Left hindlimb (tissue), 1 donor: ENCODE measurements at regions not wholly inside any gene's neighbourhood (a gene's known extent, or its start where the extent isn't known, plus 50 kb on each side); places are given as distances from the start of the nearest gene placed in this dataset.

Experiments
- DNase-seq: peaks from one replicate; pipeline ENCODE4 v3.0.0-alpha.2; 2018

DNA sequence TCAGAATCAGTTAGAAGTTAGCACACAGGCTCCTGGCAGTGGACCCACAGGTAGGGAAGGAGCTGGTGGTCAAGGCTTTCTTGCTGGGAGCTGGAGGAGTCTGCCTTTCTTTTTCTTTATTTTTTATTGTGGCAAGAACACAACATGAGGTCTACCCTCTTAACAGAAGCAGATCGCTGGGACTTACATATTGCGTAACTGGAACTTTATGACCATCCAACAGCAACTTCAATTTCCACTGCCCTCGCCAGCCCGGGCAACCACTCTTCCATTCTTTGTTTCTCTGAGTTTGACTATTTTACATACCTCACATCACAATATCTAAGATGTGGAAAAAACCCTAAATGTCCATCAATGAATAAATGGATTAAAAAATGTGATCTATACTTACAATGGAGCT lies 147.8 kb upstream of the AJAP1 start:
- no peak for DNase-seq

DNA sequence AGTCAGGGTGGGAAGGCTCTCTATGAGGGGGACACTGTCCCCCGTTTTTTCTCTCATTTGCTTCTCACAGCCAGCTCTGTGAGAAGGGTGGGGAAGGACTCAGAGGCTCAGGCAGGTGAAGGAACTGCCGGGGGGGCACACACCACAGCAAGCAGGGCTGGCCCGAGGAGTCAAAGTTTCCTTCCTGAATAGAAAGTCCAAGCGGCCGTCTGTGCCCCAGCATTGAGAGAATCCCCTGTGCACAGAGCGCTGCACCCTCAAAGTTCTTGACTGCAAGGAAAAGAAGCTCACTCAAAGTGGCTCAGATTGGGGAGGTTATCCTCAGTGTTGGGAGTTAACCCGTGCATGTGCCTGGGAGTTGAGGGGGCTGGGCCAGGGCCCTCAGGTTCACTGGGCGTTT lies 145.2 kb upstream of the AJAP1 start:
- no peak for DNase-seq

DNA sequence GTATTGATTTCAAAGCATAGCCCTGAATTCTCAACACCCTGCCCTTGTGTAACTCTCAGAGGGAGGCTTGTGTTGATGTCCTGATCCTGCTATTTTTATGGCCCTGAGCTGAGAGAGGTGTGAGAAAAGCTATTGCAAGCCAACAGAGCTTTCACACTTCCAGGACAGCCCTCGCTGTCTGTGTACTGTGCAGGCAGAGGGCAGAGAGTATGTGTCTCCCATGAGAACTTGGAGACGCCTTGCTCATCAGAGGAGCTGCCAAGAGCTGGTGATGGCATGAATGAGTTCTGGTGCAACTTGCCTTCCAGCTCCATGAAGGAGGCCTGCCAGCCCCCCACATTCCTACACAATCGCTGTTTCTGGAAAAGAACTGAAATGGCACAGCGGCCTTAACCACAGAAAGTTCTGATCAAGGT lies 144.1 kb upstream of the AJAP1 start:
- peak; percentile 41 for DNase-seq

DNA sequence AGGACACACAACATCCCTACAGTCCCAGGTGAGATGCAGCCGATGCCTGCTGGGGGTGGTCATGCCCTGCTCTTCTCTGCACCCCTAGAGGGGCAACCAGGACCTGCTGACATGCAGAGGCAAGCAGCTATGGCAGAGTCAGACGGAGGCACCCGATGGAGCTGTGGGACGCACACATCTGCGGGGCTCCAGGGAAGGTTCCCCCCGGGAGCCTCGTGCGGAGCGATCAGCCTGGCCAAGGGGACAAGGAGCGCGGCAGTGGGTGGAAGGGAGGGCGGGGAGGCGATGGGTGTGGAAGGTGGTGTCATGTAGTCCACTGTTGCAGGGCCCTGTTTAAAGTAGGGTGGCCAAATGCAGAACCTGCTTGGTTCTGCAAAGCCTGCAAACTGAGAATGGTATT lies 143.0 kb upstream of the AJAP1 start:
- DNase-seq, result no peak

DNA sequence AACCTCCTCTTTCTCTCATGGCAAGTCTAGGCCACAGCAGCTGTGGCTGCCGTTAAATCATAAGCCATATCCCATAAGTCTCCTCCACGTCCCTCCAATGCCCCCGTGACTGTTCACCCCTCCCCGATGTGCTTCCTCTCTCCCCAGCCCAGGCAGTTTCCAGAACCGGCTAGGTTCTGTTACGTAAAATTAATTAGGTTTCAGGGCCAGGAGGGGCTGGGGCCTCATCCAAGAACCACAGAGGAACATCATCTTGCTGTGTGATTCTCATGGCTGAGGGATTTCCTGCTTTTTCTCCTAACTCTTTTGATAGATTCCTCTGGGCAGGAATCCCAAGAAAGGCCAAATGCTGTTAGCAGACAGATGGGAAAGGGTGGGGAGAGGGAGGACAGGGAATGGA lies 141.8 kb upstream of the AJAP1 start:
- peak; percentile 85 for DNase-seq

DNA sequence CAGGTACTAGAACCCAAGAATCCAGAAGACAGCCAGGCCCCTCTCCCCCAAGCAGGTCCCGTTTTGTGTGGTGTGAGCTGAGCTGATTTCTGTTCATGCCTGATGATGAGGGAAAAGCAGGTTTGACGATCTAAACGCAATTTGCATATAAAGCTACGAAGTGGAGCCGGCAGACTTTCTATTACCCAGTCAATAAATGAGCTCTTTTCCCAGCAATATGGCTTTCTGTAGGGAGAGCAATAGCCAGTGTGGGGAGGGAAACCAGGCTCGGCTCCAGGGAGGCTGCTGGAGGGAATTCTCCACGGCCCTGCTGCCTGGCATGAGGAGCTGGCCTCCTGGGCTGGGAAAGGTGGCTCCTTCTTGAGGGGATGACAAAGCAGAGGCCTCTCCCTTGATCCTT lies 140.7 kb upstream of the AJAP1 start:
- no peak for DNase-seq

DNA sequence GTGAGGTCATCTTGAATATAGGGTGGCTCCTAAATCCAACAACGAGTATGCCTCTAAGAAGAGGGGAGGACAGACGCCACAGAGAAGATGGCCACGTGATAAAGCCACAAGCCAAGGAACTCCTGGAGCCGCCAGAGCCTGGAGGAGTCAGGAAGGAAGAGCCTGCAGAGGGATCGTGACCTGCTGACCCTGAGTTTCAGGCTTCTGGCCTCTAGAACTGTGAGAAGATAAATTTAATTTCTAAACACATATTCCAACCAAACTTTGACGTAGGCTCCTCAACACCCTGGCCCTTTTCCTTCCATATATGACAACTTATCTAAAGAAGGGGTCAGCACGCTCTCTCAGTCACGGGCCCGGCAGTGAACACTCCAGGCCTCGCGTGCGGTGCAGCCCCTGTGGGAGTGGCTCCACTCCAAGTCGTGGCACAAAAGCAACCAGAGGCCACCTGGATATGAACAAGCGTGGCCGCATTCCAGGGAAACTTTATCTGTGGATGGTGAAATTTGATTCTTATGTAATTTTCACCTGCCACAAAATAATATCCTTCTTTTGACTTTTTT lies 138.6 kb upstream of the AJAP1 start:
- no peak for DNase-seq

DNA sequence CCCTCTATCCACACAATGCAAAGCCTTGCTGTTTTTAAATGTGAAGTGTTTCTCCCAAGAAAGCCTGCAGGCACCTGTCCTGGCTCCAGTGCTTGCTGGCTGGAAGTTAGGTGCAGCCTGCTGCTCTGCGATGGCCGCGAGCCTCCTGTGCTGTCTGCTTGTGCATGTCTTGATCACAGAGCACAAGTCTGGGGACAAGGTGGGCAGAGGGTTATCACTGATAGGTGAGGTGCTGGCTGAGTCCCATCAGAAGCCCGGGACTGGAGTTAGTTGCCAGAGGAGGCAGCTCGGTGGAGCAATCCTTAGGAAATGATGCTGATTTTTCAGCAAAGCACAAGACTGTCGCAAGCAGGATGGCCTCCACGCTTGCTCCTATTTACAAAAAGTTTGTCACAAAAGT lies 137.8 kb upstream of the AJAP1 start:
- no peak for DNase-seq

DNA sequence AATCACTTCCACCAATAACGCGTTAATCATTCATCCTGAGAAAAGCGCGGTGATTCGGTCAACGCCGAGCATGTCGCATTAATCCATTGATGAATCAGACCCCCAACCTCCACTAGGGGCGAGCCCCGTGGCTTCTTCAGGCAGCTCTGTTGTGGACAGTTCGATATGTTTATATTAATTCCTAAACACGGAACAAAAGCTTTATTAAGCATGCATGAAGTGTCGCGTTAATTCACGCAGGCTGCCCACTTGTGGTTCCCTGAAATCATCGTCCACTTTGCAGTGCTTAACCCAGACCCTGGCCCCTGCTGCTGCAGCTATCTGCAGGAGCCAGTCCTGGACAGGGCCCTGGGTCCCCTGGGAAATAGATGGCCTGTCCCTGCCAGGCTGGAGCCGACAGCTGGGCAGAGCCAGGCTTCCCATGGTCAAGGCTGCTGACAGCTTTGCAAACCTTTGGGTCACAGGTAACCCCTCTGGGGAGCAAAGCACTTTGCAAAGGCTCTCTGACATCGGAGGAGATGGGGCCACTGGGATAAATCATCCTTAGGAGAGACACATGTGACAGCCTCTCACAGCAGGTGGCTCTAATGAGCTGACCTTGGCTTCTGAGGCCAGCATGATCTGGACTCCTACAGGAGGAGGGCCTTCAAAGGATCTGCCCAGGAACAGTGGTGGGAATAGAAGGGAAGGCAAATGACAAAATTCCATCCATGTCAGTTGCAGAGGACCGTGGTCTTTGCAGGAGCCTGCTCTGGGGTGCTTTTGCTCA lies 137.0 kb upstream of the AJAP1 start:
- no peak for DNase-seq

DNA sequence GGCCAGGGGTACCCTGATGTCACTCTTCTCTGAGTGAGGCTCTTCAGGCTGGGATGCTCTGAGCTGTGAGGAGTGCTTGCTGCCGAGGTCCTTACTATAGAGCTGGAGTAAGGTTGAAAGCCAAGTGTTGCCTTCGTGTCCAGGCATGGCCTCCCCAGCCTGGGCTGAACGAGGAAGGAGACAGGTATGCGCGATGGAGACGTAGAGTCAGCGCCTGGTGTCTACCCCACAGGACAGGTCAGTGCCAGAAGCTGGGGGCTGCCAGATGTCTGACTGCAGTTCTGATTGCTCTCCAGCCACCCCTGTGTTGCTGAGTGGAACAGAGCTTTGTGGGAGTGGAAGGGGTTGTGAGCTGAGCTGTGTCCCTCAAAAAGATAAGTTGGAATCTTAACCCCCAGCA lies 135.8 kb upstream of the AJAP1 start:
- no peak for DNase-seq

DNA sequence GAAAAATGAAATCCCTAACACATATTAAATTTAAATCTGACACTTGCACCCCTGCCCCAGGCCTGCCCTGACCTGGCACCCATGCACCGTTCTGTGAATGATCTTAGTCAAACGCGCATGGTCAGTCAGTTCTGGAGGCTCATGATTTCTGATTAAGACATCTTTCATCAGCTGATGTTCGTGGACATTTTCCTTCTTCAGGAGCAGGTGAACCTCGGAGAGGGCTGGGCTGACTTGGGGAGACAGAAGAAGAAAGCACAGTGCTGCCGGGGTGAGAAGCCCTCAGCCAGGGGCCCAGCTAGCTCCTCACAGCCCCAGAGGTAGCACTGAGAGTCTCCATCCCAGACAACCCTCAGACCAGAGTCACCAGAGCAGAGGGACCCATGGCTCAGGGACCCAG lies 134.5 kb upstream of the AJAP1 start:
- no peak for DNase-seq

DNA sequence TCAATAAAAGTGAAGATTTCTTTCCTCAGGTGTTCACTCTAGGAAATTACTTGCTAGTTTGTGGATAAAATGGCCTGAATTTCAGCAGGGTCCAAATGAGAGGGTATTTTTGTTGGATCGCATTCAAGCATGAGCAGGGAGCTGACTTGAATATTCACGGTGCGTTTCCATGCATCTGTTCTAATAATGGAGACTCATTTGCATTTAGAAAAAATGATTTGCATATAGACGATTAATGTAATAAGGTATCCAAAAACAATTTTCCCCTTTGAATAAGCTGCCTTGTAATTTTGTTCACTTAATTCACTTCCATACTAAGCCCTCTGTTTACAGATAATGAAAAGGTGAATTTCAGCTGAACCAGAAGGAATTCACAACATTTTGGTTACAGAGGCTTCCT lies 130.9 kb upstream of the AJAP1 start:
- no peak for DNase-seq

DNA sequence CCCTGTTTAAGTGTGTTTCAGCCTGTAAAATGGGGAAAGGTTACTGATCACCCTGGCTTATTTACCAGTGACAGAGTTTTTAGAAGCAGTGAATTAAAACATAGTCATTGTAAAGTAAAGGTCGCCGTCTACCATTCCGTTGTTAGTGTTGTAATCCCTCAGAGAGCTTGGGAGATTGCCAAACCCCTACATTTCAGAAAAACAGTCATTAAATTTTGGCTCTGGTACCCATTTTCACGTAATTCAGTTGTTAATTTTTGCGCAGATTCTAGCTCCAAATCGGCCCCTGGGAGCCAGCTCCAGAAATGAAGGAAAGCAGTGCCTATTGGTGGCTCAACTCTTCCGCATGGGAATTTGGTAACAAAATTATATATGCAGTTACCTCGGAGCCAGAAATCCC lies 127.7 kb upstream of the AJAP1 start:
- no peak for DNase-seq

DNA sequence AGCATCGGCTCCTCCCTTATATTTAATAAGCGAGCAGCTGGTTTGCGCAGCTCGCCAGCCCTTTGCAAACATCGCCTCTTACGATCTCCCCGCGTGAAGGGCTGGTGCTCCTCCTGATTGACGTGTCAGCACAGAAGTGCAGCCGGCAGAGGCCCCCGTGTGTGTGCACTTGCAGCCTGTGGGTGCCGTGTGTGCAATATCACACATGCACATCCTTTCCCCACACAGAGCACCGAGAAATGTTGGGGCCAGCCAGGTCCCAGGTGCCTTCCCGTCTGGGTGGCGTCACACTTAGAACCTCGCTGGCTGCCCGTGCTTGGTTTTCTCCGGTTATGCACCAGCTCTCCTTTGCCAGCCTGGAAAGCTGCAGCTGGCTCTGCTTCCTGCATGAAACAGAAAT lies 126.6 kb upstream of the AJAP1 start:
- DNase-seq, result no peak

DNA sequence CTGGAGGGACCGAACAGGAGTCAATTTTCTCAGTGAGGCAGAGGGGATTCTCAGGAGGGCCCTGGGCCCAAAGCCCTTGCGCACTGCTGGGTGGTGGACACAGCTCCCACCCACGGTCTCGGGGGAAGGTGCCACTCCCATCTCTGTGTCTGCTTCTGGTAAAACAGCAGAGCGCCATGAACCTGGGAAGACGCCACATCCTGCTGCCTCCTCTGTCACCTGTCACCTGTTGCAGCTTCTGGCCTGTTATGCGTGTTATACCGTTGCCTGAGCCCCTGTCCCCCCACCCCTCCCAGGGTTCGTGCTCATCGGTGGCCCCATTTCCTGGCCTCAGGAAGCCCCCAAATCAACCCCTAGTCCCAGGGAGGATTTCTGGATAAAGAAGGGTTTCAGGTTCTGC lies 125.8 kb upstream of the AJAP1 start:
- DNase-seq, result no peak

DNA sequence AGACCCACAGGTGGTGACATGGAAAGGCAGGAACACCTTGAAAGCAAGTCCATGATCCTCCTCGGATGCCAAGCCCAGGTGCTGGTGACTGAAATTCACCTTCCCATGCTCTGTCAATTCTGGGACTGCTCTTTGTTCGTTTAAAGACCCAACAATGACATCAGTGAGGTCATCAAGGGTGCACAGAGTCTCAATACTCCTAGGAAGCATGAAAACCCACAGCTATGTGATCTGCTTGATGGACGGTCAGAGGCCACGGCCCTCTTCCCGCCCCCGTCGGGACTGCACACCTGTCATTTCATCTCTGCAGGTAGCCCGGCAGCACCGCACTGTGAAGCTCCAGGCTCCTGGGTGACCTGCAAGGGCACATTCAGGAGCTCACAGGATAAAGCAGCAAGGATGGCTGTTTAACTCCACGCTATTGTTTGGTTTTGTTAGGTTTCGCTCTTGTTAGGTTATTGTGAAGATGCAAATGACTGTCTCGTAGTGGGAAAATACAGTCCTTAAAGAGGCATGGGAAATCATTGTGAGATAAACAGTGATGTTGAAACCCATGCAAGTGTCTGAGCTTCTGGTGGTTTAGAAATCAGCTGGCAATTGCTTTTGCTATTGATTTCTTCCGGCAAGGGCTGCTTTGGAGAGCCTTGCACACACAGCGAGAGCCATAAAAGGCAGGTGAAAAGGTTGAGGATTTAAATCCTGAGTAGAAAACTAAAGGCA lies 124.8 kb upstream of the AJAP1 start:
- DNase-seq, result no peak

DNA sequence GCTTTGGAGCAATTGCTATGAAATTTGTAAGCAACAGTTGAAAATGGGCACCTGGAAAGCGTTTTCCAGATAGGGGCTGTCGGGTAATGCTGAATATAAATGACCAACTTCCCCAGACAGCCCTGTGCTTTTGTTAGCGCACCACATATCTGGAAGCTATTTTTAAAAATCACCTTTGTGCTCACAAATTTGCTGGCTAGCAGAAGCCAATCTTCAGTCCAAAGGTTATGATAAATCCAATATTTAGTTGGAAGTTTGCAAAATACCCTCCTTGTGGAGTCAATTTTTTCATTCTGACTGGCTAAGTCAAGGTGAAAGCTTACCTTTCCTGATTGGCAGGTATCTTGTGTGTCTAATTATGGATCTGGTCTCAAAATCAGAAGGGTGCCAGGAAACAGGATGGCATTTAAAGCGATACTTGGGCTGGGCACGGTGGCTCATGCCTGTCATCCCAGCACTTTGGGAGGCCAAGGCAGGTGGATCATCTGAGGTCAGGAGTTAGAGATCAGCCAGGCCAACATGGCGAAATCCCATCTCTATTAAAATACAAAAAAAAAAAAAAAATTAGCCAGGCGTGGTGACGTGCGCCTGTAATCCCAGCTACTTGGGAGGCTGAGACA lies 124.1 kb upstream of the AJAP1 start:
- no peak for DNase-seq

DNA sequence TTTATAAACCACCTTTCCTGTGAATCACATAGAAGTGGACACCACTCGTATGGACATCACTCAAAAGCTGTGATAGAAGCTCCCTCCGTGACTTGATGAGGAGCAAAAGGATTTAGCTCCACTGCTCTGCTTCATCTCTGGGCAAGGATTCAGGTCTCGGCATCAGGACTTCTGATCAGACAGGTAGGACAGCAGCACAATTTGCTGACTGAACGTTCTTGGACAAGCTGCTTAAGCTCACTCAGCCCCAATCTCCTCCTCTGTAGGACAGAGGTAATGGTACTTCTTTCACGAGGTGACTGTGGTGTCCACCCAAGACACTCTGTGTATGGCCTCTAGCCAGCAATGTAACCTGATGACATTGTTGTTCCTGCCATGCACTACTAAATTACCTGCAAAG lies 122.6 kb upstream of the AJAP1 start:
- DNase-seq, result no peak

DNA sequence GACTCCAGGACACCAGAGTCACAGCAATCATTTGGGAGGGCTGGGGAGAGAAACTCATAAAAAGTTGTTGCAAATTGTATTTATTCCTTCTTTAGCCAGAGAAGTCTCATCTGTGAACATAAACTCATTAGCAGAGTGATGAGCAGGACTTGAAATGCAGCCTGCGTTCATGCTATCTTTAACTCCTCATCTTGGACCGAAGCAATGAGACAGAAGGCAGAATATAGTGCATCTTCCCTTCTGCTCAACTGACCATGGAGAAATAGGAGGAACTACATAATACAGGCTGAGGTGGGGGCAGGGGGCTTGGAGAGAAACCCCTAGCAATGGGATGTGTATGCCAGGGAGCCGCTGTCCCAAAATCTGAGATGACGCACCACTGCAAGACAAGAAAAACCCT lies 121.8 kb upstream of the AJAP1 start:
- no peak for DNase-seq

DNA sequence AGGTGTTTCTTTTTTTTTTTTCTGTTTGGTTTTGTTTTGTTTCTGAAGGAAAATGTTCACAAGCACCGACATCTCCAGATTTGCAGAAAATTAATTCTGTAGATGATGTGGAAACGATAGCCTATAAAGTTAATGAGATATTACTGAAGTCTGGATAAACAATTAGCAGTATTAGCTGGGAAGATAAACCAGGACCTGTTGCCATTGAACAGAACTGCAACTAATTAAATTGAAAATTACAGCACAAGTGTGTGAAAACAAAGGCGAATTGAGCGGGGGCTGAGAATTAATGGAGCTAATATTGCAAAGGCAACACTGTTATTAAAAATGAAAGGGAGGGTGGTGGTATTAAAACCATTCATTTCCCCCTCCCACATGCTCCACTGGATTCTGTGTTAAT lies 107.5 kb upstream of the AJAP1 start:
- no peak for DNase-seq

DNA sequence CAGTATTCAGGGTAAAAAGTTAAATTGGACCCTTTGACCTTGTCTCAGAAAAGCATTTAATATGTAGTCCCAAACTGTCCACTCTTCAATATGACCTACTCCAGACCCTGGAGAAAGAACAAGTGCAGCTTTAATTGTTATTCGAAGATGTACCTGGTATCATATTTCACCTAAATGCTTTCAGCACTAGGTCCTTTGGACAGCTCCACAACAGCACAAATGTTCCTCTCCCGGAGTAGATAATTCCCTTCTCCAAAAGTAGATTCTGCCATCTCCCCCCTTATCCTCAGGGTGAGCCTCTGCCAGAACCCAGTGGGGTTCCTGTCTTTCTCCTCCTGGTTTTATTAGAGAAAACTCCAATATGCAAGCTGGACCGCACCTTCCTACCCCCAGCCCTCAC lies 104.5 kb upstream of the AJAP1 start:
- no peak for DNase-seq

DNA sequence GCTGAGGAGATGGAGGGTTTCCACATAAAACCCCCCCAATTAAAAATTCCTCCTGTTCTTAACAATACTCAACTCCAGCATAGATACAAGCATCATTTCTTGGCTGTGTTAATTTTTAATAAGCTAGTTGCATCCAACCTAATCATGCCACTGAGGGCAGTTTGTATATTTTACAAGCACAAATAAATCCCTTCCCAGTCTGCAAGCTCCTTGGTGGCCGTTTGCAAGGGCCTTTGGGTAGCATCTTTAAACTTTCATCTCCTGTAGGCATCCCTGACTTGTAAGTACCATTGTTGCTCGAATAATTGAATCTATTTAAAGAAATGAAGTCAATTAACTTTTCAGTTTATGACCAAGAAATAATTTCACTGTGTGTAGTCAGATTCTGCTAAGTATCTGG lies 103.5 kb upstream of the AJAP1 start:
- DNase-seq, result no peak

DNA sequence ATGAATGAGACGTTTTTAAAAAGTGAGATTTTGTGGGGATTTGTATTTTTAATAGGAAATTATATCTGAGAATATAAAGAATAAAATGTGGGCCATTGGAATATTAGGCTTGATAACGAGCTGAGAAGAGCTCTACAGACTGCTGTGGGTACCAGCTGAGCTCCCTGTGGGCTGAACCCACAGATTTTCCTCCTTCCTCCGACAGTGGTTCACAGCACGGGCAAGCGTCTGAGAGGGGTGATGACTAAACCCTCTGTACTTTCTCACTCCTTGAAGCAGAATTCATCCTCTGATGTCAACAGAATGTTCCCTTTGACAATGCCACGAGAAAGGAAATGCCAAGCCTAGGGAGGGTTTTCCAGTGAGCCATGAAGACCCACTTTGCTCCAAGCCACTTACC lies 102.7 kb upstream of the AJAP1 start:
- no peak for DNase-seq

DNA sequence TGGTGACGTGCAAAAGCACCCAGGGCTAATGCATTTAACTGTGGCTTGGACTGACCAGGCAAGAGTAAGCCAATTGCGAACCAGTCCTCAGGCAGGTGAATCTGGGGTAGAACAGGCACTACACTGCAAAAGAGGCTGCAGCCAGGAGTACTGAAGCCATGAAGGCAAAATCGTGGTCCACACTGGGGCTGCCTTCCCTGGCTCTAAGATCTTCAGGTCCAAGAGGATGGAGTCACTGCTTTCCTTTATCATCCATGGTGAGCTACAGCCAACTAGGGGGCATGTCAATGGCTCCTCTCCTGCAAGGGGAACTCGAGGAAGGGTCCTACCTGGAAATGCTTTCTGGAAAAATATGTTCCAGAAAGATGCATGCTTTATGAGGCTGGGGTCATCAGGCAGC lies 100.6 kb upstream of the AJAP1 start:
- no peak for DNase-seq
